GM19043 (cell line): ENCODE measurements at regions not wholly inside any gene's neighbourhood (a gene's known extent, or its start where the extent isn't known, plus 50 kb on each side); places are given as distances from the start of the nearest gene placed in this dataset.

Experiments used
- ATAC-seq: cut with Tn5 transposase; IDR thresholded peaks from one replicate; pipeline ENCODE4 v1.9.1; 2021; ENCODE audit warnings: low read depth; ENCODE audit not compliant: unreplicated experiment

- no peak for ATAC-seq
These were observed 121.2 kb upstream of the NFIB start for GRCh38 chr9:14434971-14435718.

GRCh38 chr9:14434158-14434504 is 120.2 kb upstream of the NFIB start:
- ATAC-seq: no peak

- no peak for ATAC-seq
These were observed 119.6 kb upstream of the NFIB start for GRCh38 chr9:14433351-14434157.

GRCh38 chr9:14432666-14433350 is 118.9 kb upstream of the NFIB start:
- no peak for ATAC-seq

- ATAC-seq: peak; percentile 71
These were observed 114.9 kb upstream of the NFIB start for GRCh38 chr9:14428781-14429230.

- no peak for ATAC-seq
These were observed 113.5 kb upstream of the NFIB start for GRCh38 chr9:14427419-14427818.

- no peak for ATAC-seq
These were observed 111.0 kb upstream of the NFIB start for GRCh38 chr9:14424983-14425382.

- ATAC-seq: no peak
These were observed 110.3 kb upstream of the NFIB start for GRCh38 chr9:14424289-14424688.

- ATAC-seq: no peak
These were observed 109.9 kb upstream of the NFIB start for GRCh38 chr9:14423815-14424261.

- ATAC-seq: no peak
These were observed 107.3 kb upstream of the NFIB start for GRCh38 chr9:14421291-14421690.

GRCh38 chr9:14418941-14419937 is 105.3 kb upstream of the NFIB start:
- no peak for ATAC-seq

- no peak for ATAC-seq
These were observed 104.5 kb upstream of the NFIB start for GRCh38 chr9:14418301-14418940.

GRCh38 chr9:14417237-14417636 is 103.3 kb upstream of the NFIB start:
- ATAC-seq: no peak

- ATAC-seq: no peak
These were observed 102.0 kb upstream of the NFIB start for GRCh38 chr9:14415947-14416346.

- no peak for ATAC-seq
These were observed 99.9 kb upstream of the NFIB start for GRCh38 chr9:14413812-14414211.

- ATAC-seq: no peak
These were observed 98.8 kb upstream of the NFIB start for GRCh38 chr9:14412775-14413174.

- ATAC-seq: no peak
These were observed 92.5 kb upstream of the NFIB start for GRCh38 chr9:14406463-14406862.

GRCh38 chr9:14405176-14405706 is 91.3 kb upstream of the NFIB start:
- no peak for ATAC-seq

- no peak for ATAC-seq
These were observed 89.1 kb upstream of the NFIB start for GRCh38 chr9:14403081-14403480.
